ENCODE measurements at regions not wholly inside any gene's neighbourhood (a gene's known extent, or its start where the extent isn't known, plus 50 kb on each side); places are given as distances from the start of the nearest gene placed in this dataset.

DNA sequence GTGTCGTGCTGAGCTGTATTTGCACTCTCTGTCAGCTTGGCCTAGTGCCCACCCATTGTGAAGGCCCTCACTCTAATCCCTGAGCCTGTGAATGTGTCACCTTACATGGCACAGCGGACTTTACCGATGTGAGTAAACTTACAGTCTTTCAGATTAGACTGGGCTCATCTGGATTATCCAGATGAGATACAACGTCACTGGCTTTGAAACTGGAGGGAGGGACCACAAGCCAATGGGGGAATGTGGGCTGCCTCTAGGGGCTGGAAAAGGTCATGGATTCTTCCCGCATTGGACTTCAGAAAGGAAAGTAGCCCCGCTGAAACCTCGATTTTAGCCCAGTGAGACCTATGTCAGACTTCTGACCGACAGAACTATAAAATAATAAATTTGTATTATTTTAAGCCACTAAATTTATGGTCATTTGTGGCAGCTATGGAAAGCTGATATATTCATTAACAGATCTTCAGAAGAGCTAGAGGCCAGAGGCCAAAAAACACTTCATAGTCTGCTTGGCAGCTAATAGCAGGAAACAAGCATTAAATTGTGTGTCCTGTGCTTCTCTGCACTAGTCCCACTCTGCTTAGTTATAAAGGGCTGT, 139.0 kb upstream of the GAS1 start:
- DNase-seq: no peak

DNA sequence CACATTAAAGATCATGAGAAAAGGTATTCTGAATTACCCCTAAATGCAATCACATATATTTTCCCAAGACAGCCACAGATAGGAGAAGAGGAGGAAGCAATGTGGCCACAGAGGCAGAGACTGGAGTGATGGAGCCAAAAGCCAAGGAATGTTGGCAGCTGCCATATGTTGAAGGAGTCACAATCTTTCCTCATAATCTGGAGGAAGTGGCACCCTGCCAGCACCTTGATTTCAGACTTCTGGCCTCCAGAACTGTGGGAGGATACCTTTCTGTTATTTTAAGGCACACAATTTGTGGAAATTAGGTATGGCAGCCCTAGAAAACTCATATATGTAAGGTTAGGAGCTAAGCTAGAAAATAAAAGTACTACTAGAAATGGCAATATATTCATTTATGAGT, 139.9 kb upstream of the GAS1 start:
- no peak for DNase-seq

DNA sequence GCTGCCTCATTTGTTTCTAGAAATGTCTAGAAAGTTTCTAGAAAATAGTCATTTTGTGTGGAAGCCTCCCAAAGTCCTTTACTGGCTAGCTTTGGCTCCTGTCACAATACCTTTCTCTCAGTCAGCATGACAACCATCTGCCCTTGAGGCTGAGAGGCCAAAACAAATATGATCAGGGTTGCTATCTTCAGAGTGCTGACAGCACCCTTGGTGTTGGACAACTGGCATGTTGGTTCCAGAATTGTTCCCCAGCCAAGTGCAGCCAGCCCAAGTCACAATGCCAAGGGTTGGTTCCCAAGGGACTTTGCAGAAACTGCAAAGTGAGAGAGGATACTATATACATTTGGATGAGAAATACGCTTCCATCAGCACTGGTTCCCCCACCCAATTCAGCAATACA, 140.9 kb upstream of the GAS1 start:
- DNase-seq: no peak

DNA sequence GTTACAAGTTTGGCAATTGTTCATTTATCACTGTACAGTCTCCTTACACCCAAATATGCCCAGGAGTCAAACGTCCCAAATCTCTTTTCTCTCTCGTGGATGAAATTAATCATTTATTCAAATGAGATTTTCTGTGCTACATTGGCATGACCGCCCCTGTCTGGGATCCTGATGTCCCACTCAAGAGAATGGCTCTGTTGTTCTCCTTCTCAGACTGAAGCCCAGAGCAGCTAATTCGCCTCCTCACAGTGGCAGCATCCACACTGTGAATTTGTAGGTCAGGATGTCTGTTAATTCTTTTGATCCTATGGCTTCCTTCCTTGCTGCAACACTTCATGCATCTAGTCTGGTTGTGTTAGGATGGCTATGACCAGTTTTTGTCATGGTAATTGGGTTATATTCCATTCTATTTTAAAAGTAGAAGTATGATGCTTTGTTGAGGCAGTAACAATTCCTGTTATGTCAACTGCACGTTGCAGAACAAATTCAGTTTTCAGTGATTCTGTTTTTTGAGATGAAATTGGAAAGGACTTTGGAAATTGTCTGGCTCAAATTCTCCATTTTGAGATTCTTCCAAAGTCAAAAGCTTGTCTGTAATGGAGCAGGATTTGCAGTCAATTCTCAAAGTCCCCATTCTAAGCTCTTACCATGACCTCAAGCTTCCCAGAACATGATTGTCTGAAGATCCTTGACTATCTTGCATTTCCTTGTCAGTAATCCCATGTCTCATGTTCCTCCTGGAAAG, 141.5 kb upstream of the GAS1 start:
- DNase-seq: no peak

DNA sequence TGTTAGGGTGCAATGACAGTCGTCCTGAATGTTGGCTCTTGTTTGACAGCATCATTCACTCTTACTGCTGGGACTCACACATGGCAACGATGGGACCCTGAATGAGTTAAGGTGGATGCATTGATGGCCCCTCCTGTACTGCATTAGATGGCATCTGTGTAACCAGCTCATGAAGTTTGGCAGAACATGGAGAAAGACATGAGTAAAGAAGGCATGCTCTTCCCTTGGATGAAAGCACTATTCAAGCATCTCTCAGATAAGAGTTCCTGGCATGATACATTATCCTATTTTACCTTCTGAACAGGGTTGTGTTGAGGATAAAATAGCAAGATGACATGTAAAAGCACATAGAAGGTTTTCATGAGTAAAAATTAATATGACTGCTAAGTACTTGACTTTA, 142.2 kb upstream of the GAS1 start:
- no peak for DNase-seq

DNA sequence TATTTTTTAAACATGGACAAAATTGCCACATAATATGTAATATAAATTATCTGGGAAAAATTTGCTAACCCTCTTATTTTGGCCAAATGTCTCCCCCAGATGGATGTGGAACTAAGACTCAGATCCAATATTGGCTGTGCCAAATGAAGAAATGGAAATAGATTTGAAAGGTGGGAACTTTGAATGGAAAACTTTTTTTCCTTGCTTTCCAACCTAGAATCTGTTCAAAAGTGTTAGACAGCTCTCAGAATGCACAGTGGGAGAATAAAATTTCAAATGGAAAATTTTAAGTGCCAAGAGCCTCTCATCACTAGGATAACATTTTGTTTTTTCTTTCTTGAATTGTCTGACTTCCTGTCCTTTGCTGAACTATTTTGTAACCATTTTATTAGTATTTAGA, 142.6 kb upstream of the GAS1 start:
- no peak for DNase-seq

DNA sequence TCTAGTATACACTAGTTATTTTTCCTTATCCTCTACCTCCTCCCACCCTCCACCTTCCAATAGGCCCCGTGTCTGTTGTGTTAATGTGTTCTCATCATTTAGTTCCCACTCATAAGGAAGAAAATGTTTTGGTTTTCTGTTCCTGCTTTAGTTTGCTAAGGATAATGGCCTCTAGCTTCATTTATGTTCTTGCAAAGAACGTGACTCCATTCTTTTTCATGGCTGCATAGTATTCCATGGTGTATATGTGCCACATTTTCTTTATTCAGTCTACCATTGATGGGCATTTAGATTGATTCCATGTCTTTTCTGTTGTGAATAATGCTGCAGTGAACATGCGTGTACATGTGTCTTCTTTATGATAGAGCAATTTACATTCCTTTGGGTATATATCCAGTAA, 146.5 kb upstream of the GAS1 start:
- DNase-seq: no peak

DNA sequence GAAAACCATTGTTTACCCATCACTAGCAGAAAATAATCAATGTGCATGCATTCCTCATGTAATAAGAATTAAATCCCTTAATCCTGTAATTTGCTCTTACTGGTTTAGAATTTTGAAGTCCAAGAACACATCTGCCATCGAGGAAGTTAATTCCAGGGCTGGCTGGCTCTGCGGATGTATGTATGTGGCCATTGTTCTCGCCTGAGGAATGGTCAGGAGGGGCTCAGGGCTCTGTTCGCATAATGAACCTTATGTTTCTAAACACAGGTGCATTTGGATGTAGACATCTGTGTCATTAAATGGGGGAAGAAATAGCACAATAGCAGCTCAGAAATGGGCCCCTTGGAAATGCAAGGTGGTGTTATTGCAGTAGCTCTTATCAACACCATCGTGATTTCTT, 148.6 kb upstream of the GAS1 start:
- peak in 1 of 2 experiments; percentile 23 for DNase-seq

DNA sequence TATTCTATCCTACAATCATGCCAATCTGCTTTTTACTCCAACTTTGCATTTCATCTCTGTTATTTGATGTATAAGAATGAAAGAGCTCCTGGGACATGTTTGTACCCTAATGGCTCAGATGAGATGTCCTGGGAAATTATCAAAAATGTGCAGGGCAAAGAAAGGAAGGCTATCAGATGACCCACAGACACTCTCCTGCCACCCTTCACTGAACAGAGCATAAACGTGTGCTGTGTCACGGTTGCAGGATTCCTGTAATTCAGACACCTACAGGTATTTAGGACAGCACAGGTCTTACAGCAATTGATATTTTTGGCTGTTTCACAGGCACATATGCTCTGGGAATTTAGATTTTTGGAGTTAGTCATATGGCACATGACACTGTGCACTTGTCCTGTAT, 149.2 kb upstream of the GAS1 start:
- no peak for DNase-seq

DNA sequence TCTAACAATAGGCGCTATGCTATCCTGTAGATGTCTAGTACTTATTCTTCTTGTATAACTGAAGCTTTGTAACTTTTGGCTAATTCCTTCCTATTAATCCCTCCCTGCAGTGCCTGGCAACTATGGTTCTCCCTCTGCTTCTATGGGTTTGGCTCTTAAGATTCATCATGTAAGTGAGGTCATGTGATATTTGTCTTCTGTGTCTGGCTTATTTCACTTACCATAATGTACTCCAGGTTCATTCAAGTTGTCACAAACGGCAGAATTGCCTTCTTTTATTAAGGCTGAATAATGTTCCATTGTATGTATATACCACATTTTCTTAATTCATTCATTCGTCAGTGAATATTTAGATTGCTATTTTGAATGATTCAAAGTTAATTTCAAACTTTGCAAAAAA, 149.9 kb upstream of the GAS1 start:
- no peak for DNase-seq

DNA sequence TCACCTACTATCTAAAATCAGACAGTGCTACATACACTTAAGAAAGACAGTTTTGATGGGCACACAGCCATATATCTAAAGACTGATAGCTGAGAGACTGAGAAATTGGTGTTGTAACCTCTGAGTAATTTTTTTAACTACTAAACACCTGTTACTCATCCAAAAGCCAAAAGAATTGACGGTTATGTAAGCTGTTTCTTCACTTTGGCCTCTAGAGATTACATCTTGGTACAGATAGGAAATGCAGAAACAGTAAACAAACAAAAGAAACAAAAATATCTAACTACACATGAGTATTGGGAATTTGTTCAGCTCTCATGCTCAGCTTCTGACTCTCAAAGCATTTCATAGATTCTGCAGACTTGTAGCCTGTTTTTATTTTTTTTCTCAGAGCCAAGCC, 152.1 kb upstream of the GAS1 start:
- no peak for DNase-seq

DNA sequence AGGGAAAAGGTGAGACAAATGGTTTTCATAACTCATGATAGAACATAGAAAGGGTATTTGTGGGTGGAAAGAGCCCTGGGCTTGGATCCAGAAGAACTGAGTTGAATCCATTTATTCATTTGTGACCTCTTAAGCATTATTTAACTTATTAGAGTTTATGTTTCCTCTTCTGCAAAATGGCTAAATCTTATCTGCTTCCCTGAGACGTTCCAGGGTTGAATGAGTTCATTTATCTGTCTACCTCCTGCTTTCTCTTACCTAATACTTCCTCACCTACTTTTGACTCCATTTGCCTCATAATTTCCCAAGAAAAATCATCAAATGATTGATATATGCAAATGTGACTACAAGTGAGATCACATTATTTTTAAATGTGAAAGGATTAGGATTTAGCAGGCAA, 152.7 kb upstream of the GAS1 start:
- DNase-seq: no peak

DNA sequence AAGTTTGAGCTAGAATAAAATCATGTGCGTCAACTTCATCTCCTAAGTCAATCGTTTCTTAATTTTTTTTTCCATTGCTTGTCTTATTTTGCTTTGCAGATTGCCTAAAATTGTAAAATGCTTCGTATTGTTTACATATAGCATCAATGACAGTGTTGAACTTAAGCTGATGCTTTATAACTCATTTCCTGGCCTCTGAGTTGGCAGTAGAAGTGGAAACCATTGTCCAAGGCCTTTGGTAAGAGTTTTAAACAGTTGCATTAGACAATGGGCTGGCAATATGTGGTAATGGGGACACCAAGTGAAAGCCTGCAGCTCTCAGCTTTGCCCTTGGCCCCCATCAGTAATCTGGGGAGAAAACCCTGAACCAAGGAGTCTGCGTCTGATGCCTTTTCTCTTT, 154.8 kb upstream of the GAS1 start:
- DNase-seq: no peak

DNA sequence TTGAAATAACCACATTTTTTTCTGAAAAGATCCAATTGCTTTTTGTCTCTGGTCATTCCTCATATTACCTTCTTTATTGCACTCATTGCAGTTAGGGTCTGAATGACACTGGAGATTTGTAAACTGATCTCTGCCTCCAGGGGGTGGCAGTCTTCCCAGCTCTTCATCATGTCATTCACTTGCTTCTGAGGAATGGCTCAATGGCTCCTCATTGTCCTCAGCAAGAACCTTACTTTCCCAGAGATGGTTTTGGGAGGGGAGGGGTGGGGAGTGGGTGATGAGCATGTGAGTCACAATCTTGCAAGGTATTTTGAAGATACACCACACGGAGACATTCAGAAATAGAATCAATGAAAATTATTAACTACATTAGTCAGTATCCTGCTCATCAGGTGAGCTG, 159.8 kb upstream of the GAS1 start:
- no peak for DNase-seq

DNA sequence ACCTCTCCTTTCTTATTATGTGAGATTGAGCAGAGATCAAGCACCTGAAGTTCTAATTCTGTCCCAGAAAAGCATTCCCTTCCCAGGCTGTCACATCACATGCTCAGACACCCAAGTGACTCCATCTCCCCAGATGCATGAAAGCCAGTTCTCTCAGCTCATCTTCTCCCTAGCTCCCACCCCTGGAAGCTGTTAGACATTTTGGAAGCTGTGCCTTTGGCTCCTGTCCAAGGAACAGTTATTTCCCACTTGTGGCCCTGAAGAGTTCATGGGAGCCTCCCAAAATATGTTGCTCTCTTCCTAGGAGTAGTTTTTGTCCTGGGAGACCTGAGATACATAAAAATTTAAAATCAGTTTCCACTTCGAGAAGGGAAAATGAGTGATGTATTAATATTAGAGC, 161.4 kb upstream of the GAS1 start:
- peak in 1 of 2 experiments; percentile 3 for DNase-seq

DNA sequence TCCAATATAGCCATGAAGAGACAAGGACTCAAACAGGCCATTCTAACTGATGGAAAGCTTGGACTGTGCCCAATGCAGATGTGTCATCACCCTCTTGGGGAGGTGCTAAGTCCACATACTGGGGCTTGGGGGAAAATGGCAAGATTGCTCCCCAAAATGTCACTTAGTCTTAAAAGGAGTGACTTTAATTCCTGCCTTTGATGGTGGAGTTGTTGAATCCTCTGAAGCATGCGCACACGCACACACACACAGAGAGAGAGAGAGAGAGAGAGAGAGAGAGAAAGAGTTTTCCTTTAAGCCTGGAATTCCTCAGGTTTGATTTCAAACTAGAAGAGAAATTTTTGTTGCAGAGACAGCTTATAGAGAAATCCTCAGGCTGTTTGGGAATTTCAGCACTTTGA, 161.9 kb upstream of the GAS1 start:
- no peak for DNase-seq

DNA sequence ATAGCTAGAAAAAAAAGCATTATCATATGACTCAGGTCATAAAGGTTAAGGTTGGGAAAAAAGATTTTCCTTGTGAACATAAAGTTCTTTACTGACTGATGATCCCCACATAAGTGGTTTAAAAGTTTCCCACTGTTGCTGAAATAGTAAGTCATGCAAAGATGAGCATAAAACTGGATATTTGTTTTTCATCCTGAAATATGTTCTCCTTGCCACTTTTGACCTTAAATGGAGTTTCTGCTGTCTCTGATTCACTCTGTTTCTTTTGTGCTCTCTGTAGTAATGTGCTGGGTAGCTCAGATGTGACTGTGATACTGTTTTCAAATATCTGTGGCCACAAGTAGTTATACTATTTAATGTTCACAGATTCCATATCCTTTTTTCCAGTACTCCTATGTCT, 162.5 kb upstream of the GAS1 start:
- no peak for DNase-seq

DNA sequence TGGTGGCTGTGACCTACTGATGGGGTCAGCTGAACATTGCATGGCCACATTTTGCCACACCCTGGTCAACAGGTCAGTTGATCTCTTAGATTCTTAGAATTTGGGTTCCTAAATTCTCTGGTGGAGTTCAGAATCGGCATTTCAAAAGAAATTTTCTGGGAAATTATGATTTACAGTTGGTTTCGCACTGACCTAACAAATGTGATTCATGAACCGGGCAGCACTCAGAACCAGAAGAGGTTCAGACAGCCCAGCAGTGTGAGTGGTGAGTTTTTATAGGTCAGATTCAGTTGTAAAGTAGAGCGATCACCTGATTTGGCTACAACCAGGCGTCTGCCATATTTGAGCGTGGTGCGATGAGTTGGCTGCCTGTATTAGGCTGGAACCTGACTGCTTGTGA, 163.7 kb upstream of the GAS1 start:
- no peak for DNase-seq

DNA sequence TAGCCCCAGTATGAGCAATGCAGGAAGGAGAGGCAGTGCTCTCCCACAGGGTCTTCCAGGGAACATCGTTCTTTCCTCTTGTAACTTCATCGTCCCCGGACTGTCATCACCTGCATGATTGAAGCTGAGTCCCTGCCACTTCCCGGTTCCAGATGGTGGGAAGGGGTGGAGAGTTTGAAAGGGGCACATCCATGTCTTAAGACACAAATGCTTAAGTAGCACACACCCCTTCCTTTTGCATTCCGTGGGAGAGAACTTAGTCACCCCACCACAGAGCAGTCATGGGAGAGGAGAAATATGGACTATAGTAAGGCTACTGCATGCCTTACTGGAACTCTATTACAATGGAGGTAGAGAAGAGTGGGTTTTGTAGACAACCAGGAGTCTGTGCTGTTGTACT, 165.3 kb upstream of the GAS1 start:
- no peak for DNase-seq

DNA sequence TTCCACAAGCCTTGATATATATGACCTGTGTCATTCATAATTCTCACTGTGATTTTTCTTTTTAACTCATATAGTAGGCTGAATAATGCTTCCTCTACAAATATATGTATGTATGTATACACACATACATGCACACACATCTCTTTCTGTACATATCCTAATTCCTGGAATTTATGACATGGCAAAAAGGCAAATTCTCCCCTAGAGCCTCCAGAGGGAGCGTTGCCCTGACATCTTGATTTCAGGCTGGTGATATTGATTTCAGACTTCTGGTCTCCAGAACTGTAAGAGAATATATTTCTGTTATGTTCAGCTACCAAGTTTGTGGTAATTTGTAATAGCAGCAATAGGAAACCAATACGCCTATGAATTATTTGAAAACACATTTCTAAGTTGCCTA, 166.6 kb upstream of the GAS1 start:
- no peak for DNase-seq

DNA sequence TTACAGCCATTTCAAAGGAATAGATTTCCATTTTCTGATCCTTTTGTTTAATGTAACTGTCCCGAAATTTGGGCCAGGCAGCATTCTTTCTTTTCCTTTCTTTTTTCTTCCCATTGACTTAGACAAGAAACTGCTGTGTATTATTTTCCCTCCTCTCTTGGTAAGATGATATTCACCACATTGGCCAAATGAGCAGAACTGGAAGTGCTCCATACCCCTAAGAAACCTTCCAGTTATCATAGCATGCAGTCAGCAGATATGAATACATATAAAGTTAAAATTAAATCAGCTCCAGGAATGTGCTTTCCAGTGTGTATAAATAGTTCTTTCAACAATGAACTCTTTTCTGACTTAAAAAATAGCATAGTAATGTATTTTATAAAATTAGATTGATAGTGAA, 168.5 kb upstream of the GAS1 start:
- DNase-seq: no peak

DNA sequence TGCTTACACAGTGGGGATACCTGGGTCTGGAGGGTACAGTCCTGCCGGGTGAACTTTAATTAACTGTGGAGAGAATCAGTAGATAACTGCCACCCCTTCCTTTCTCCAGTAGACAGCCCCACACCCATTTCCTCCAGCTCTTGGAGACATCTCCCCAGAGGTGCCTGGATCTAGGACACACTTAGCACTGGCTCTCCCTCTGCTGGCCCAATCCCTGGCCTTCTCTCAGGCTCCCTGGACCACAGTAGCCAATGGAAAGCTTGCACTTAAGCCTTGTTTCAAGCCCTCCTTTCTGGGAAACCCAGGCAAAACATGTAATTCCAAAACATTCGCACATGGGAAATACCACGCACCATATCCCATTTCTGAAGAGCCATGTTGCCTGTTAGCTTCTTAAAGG, 169.2 kb upstream of the GAS1 start:
- DNase-seq: no peak

DNA sequence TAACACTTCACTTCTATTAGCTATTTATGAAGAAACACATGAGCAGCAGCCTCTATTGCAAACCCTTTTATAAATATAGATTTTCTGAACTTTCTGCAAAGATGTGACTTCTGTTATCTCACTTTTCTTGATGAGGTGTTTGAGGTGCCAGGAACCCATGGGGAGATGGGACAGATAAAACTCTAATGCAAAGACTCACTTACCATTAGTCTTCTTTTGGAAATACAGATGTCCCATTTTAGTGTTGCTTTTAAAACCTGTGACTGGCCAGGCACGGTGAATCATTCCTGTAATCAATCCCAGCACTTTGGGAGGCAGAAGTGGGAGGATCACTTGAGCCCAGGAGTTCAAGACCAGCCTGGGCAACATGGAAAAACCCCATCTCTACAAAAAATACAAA, 171.3 kb upstream of the GAS1 start:
- no peak for DNase-seq

DNA sequence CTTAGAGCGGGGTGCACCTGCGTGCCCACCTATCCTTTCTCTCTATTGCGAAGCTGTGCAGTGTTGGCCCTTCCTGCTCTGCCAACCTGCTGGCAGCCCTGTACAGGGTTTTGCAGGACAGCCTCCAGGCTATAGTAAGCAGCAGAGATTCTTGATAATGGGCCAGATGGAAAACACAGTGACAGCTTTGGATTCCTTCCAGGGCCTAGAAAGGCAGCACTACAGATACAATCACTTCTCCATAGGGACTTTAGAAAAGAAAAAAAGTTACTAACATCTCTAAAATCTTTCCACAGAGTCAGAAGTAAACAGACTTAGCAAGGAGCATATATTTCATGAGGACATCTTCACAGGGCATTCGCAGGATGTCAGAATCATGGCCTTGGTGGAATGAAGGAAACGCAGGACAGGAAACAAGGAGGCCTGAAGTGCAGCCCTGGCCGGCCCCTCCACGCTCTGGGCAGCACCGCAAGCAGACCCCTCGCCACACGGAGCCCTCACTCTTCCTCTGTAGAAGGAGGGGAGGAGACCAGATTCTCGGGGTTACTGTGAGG, 172.1 kb upstream of the GAS1 start:
- no peak for DNase-seq

DNA sequence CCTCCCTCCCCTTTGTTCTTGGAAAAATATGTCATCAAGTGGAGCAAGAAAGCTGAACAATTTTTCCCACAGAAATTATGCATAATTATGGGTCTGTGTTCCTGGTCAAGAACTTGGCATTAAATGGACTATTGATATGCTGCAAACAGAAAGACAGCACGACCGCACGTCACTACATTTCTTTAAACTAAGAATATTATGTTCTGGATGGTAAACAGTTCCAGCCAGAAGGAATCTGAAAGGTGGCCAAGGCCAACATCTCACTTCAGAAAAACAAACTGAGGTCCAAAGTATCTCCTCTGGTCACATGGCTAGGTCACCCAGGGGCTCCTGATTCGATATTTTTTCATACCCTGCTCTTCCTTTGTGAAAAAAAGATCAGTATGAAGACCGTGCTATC, 173.3 kb upstream of the GAS1 start:
- DNase-seq: no peak
